ENCODE measurements at regions not wholly inside any gene's neighbourhood (a gene's known extent, or its start where the extent isn't known, plus 50 kb on each side); places are given as distances from the start of the nearest gene placed in this dataset.

DNA sequence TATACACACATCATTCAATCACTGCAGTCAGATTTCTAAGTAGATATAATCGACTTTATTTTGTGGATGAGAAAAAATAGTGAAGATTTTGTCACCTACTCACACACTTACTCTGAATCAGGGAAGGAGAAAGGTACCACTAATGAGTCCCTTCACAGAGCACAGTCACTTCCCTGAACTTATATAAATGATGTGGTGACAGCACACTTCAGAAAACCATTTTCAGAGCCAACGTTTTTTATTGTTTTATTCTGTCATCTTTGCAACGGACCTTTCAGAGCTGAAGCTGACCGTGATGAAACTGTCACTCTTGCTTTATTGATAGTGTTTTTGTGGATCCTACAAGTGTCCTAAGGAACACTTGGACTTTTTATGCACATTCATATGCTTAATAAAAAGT, 956.6 kb downstream of the SQOR start:
- Histone ChIP-seq H3K9ac (ENCODE audit: extremely low read depth, insufficient read length, low read length) (no peak overlapping the region), H2BK20ac (ENCODE audit: low read depth, low read length, poor library complexity, severe bottlenecking) (no peak overlapping the region), H3K14ac (ENCODE audit: insufficient read depth, low read length) (no peak overlapping the region), H3K23me2 (ENCODE audit: insufficient read length, low read depth, low read length, poor library complexity, severe bottlenecking) (no peaks in the 10 kb centered on the region), H3T11ph (ENCODE audit: low read length) (no peak overlapping the region), H3K79me2 (ENCODE audit: insufficient read depth, low read length) (no peaks in the 10 kb centered on the region), H2BK120ac (ENCODE audit: low read depth, low read length, poor library complexity, severe bottlenecking) (no peak overlapping the region), H4K20me1 (ENCODE audit: control insufficient read depth, insufficient read depth, insufficient read length) (no peaks in the 10 kb centered on the region), H4K5ac (ENCODE audit: insufficient read length, low read depth, low read length) (no peak overlapping the region), H4K91ac (ENCODE audit: insufficient read length, low read depth, low read length) (no peak overlapping the region), H4K8ac (replicated peaks; ENCODE audit: insufficient read length, low read depth, low read length) (no peak overlapping the region), H3K9me3 (ENCODE audit: control insufficient read depth, low read depth, low read length) (no peaks in the 10 kb centered on the region), H2AFZ (ENCODE audit: low read length) (no peak overlapping the region), H2BK15ac (ENCODE audit: low read depth, low read length) (no peak overlapping the region), H3K27ac (ENCODE audit: insufficient read length, low read depth, low read length) (no peak overlapping the region), H3K4me1 (ENCODE audit: insufficient read depth, low read length) (no peaks in the 10 kb centered on the region), H2BK5ac (ENCODE audit: insufficient read length, low read length) (no peak overlapping the region), H3K4ac (ENCODE audit: low read depth, low read length) (no peak overlapping the region), H3K56ac (ENCODE audit: insufficient read length, low read depth, low read length) (no peak overlapping the region), H3K18ac (ENCODE audit: insufficient read length, low read depth, low read length) (no peak overlapping the region), H2AK5ac (ENCODE audit: insufficient read length, low read length) (no peak overlapping the region), H3K23ac (ENCODE audit: insufficient read length, low read depth, low read length) (no peak overlapping the region), H3K4me2 (ENCODE audit: insufficient read depth, insufficient read length, low read length) (no peak overlapping the region), H3K27me3 (ENCODE audit: insufficient read depth, low read length) (no peaks in the 10 kb centered on the region), H3K79me1 (ENCODE audit: insufficient read depth, low read depth, low read length, poor library complexity, severe bottlenecking) (no peaks in the 10 kb centered on the region), H2BK12ac (ENCODE audit: insufficient read length, low read depth, low read length) (no peak overlapping the region)
- Mint-ChIP-seq H3K36me3 (ENCODE audit: insufficient read depth in 1 of 3, low read depth in 3 of 3) (peaks cover 0 to 2% (median 0%) of the 10 kb centered on the region in 3 experiments; a peak in 1 of 7 replicates), H3K27me3 (ENCODE audit: low read depth) (no peaks in the 10 kb centered on the region; the same call in 1 of the 2 replicates), H3K4me1 (0 out of 4 replicates have a peak, but pooled peaks cover 0 to 3% of the 10 kb centered on the region in 2 experiments), H3K27ac (no peak overlapping the region), H3K4me3 (no peak overlapping the region), H3K9me3 (peaks cover 0 to 3% of the 10 kb centered on the region in 2 experiments; a peak in 1 of 5 replicates)
- no CpG with 5 or more reads among the region's 4 CpGs for WGBS (ENCODE audit: extremely low coverage, insufficient read length, low lambda C conversion rate)
- DNase-seq: no peak
- TF ChIP-seq, protein P1, sequence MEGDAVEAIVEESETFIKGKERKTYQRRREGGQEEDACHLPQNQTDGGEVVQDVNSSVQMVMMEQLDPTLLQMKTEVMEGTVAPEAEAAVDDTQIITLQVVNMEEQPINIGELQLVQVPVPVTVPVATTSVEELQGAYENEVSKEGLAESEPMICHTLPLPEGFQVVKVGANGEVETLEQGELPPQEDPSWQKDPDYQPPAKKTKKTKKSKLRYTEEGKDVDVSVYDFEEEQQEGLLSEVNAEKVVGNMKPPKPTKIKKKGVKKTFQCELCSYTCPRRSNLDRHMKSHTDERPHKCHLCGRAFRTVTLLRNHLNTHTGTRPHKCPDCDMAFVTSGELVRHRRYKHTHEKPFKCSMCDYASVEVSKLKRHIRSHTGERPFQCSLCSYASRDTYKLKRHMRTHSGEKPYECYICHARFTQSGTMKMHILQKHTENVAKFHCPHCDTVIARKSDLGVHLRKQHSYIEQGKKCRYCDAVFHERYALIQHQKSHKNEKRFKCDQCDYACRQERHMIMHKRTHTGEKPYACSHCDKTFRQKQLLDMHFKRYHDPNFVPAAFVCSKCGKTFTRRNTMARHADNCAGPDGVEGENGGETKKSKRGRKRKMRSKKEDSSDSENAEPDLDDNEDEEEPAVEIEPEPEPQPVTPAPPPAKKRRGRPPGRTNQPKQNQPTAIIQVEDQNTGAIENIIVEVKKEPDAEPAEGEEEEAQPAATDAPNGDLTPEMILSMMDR (conservative IDR thresholded peaks at IDR 0.05): no peak

Data from H9 (cell line).